Right atrium auricular region (tissue), 2 donors: ENCODE measurements at regions not wholly inside any gene's neighbourhood (a gene's known extent, or its start where the extent isn't known, plus 50 kb on each side); places are given as distances from the start of the nearest gene placed in this dataset.

Experiments
- DNase-seq: peaks from one replicate; pipeline ENCODE4 v3.0.0-alpha.2; 2019; ENCODE audit warnings: low spot score
- H3K27ac ChIP-seq, 2 donors: fragments of 200-600 bp; sonication (generic); 1 replicate in 1 of 2; 2 replicates in 1 of 2; pipeline ENCODE4 v1.5.1; 2016 to 2019
- H3K27me3 ChIP-seq, 2 donors: fragments of 200-600 bp; sonication (generic); one replicate each; pipeline versions ENCODE4 v1.5.1 to v1.6.0; 2017 to 2019
- H3K36me3 ChIP-seq: fragments of 200-600 bp; sonication (generic); one replicate; pipeline ENCODE4 v1.5.1; 2016
- H3K4me1 ChIP-seq, 2 donors: fragments of 200-600 bp; sonication (generic); one replicate each; pipeline versions ENCODE4 v1.5.1 to v1.6.0; 2017 to 2019
- H3K4me3 ChIP-seq, 2 donors: fragments of 200-600 bp; sonication (generic); 1 replicate in 1 of 2; 2 replicates in 1 of 2; pipeline ENCODE4 v1.5.1; 2017 to 2019; ENCODE audit warnings: mild to moderate bottlenecking in 1 of 2, moderate library complexity in 1 of 2
- H3K9me3 ChIP-seq, 2 donors: fragments of 200-600 bp; sonication (generic); one replicate each; pipeline ENCODE4 v1.5.1; 2019
- CTCF ChIP-seq, 2 donors: fragments of 200-600 bp; sonication (generic); IDR thresholded peaks; one replicate each; pipeline ENCODE4 v1.5.1; 2019; ENCODE audit warnings: antibody characterized with exemption in 2 of 2

GRCh38 chr11:116217006-116217405 lies 555.8 kb downstream of the BUD13 start:
- Histone ChIP-seq H3K4me1 (no peaks in the 10 kb centered on the region), H3K27ac (no peak overlapping the region), H3K27me3 (no peaks in the 10 kb centered on the region), H3K9me3 (no peaks in the 10 kb centered on the region), H3K4me3 (no peak overlapping the region), H3K36me3 (no peaks in the 10 kb centered on the region)
- peak in 1 of 2 donors; percentile 78 for TF ChIP-seq CTCF (IDR thresholded peaks at IDR 0.05)
- no peak for DNase-seq

GRCh38 chr11:116215471-116216113 lies 557.2 kb downstream of the BUD13 start:
- no peak for DNase-seq
- H3K27ac ChIP-seq = no peak overlapping the region
- H3K27me3 ChIP-seq = no peaks in the 10 kb centered on the region
- H3K4me1 ChIP-seq = no peaks in the 10 kb centered on the region
- no peak for TF ChIP-seq CTCF (IDR thresholded peaks at IDR 0.05)
- no peaks in the 10 kb centered on the region for H3K9me3 ChIP-seq
- no peaks in the 10 kb centered on the region for H3K36me3 ChIP-seq
- H3K4me3 ChIP-seq = no peak overlapping the region

GRCh38 chr11:116211147-116211546 lies 561.6 kb downstream of the BUD13 start:
- H3K9me3 ChIP-seq = no peaks in the 10 kb centered on the region
- no peaks in the 10 kb centered on the region for H3K4me1 ChIP-seq
- H3K4me3 ChIP-seq = no peak overlapping the region
- H3K36me3 ChIP-seq = no peaks in the 10 kb centered on the region
- no peak for TF ChIP-seq CTCF (IDR thresholded peaks at IDR 0.05)
- no peaks in the 10 kb centered on the region for H3K27me3 ChIP-seq
- H3K27ac ChIP-seq = no peak overlapping the region
- no peak for DNase-seq

GRCh38 chr11:116210663-116211062 lies 562.1 kb downstream of the BUD13 start:
- Histone ChIP-seq H3K4me1 (no peaks in the 10 kb centered on the region), H3K27ac (no peak overlapping the region), H3K4me3 (no peak overlapping the region), H3K9me3 (no peaks in the 10 kb centered on the region), H3K36me3 (no peaks in the 10 kb centered on the region), H3K27me3 (no peaks in the 10 kb centered on the region)
- DNase-seq = no peak
- TF ChIP-seq CTCF (IDR thresholded peaks at IDR 0.05) = no peak

- Histone ChIP-seq H3K9me3 (no peaks in the 10 kb centered on the region), H3K4me1 (no peaks in the 10 kb centered on the region), H3K4me3 (no peak overlapping the region), H3K36me3 (no peaks in the 10 kb centered on the region), H3K27ac (no peak overlapping the region), H3K27me3 (no peaks in the 10 kb centered on the region)
- TF ChIP-seq CTCF (IDR thresholded peaks at IDR 0.05) = no peak
- DNase-seq = no peak
Observed at GRCh38 chr11:116209255-116209654, 563.5 kb downstream of the BUD13 start.
